ENCODE measurements at regions not wholly inside any gene's neighbourhood (a gene's known extent, or its start where the extent isn't known, plus 50 kb on each side); places are given as distances from the start of the nearest gene placed in this dataset.

DNA sequence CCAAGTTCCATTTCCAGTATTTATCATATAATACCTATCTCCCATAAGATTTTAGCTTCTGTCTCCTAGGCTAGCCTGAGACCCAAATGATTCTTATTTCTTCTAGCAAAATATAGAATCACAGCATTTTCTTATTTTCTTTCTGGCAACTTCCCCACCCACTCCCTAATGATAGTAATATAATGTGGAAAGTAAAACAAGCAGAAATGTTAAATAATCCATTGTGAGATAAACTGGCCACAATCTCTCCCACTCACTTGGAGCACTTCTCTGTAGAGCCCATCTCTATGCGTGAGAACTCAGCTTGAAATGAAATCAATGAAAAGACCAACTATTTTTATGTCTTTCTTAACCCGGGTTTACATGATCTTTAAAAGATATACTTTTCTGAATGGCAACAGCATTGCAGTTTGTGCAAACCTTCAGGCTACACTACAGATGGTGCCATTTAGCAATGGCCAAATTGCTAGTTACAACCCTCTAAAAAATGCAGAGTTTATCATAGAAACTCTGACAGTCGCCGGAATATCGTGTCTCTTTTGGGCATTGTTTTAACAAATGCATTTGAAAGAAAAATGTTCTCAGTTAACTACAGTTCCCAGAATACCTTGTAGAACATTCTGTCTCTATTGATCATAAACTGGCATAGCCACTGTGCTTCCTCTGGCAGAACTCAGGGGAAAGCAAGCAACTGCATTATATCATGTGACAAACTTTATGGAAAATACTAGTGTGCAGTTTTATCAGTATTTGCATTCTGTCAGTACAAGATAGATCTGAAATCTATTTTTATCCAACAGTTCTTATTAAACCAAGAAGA, 1407.4 kb upstream of the ZEB2 start:
- no peak overlapping the region for H3K4me2 ChIP-seq (ENCODE audit: low read length)
- no peak overlapping the region for H3K4me3 ChIP-seq (ENCODE audit: low read length)
- H3K27me3 ChIP-seq (ENCODE audit: control insufficient read depth, insufficient read depth, low read length) = no peaks in the 10 kb centered on the region
- no peaks in the 10 kb centered on the region for H3K9me3 ChIP-seq (replicated peaks; ENCODE audit: low read length)
- no peak overlapping the region for H3K9ac ChIP-seq (ENCODE audit: low read depth, low read length)
- no peaks in the 10 kb centered on the region for H3K4me1 ChIP-seq (ENCODE audit: control insufficient read depth, insufficient read depth, low read length)
- no peaks in the 10 kb centered on the region for H3K36me3 ChIP-seq (ENCODE audit: insufficient read depth, low read length)

DNA sequence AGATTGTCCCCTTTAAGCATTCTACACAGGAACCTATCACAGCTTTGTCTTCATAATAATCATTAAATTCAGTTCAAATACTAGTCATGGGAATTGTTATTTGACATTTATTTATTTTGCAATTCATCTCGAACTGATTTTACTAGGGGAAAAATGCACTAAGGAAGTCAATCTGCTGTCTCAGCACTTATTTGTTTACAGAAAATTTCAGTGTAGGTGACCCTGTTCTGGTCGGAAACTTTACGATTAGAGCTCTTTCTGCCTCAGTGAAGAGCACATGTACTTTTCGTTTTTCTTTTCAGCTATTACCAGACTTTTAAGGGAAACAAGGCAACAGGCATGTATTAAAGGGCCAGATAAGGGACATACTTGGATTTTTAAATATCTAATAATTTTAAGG, 1405.7 kb upstream of the ZEB2 start:
- no peak overlapping the region for H3K4me3 ChIP-seq (ENCODE audit: low read length)
- H3K36me3 ChIP-seq (ENCODE audit: insufficient read depth, low read length) = no peaks in the 10 kb centered on the region
- no peak overlapping the region for H3K9ac ChIP-seq (ENCODE audit: low read depth, low read length)
- H3K27me3 ChIP-seq (ENCODE audit: control insufficient read depth, insufficient read depth, low read length) = no peaks in the 10 kb centered on the region
- no peaks in the 10 kb centered on the region for H3K9me3 ChIP-seq (replicated peaks; ENCODE audit: low read length)
- no peak overlapping the region for H3K4me2 ChIP-seq (ENCODE audit: low read length)
- no peaks in the 10 kb centered on the region for H3K4me1 ChIP-seq (ENCODE audit: control insufficient read depth, insufficient read depth, low read length)

- Histone ChIP-seq H3K36me3 (ENCODE audit: insufficient read depth, low read length) (no peaks in the 10 kb centered on the region), H3K4me2 (ENCODE audit: low read length) (no peak overlapping the region), H3K4me1 (ENCODE audit: control insufficient read depth, insufficient read depth, low read length) (no peaks in the 10 kb centered on the region), H3K27me3 (ENCODE audit: control insufficient read depth, insufficient read depth, low read length) (no peaks in the 10 kb centered on the region), H3K9ac (ENCODE audit: low read depth, low read length) (no peak overlapping the region), H3K9me3 (replicated peaks; ENCODE audit: low read length) (no peaks in the 10 kb centered on the region), H3K4me3 (ENCODE audit: low read length) (no peak overlapping the region)
These were observed 1399.6 kb upstream of the ZEB2 start for GRCh38 chr2:145919477-145919876.

DNA sequence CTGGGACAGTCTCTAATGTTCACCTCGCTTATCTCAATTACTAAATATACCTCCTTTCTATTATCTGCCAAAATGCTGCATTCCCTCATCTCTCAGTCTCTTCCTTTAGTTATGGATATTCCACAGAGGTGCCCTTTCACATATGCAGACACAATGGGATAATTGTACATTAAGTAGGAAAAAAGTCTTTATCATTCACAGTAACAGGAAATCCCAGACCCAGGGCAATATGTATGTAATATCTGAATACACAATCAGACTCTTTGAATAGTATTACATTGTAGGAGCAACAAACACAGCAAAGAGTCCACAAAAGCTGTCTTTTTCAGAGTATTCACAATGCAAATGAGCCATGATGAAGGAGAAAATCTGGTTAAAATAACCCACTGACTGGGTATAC, 1399.0 kb upstream of the ZEB2 start:
- Histone ChIP-seq H3K4me2 (ENCODE audit: low read length) (no peak overlapping the region), H3K4me3 (ENCODE audit: low read length) (no peak overlapping the region), H3K9me3 (replicated peaks; ENCODE audit: low read length) (no peaks in the 10 kb centered on the region), H3K9ac (ENCODE audit: low read depth, low read length) (no peak overlapping the region), H3K27me3 (ENCODE audit: control insufficient read depth, insufficient read depth, low read length) (no peaks in the 10 kb centered on the region), H3K4me1 (ENCODE audit: control insufficient read depth, insufficient read depth, low read length) (no peaks in the 10 kb centered on the region), H3K36me3 (ENCODE audit: insufficient read depth, low read length) (no peaks in the 10 kb centered on the region)

DNA sequence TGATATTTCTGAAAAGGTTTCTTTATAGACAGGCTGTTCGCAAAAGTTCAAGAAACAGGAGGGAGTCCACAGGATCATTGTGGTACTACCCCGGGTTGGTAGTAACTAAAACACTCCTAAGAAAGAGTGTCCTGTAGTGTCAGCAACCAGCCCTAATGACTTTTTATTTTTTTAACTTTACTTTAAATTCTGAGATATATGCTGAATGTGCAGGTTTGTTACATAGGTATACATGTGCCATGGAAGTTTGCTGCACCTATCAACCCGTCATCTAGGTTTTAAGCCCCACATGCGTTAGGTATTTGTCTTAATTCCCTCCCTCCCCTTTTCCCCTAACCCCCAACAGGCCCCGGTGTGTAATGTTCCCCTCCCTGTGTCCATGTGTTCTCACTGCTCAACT, 1396.9 kb upstream of the ZEB2 start:
- Histone ChIP-seq H3K4me2 (ENCODE audit: low read length) (no peak overlapping the region), H3K36me3 (ENCODE audit: insufficient read depth, low read length) (no peaks in the 10 kb centered on the region), H3K9ac (ENCODE audit: low read depth, low read length) (no peak overlapping the region), H3K4me1 (ENCODE audit: control insufficient read depth, insufficient read depth, low read length) (no peaks in the 10 kb centered on the region), H3K4me3 (ENCODE audit: low read length) (no peak overlapping the region), H3K9me3 (replicated peaks; ENCODE audit: low read length) (no peaks in the 10 kb centered on the region), H3K27me3 (ENCODE audit: control insufficient read depth, insufficient read depth, low read length) (no peaks in the 10 kb centered on the region)

GRCh38 chr2:145914716-145915115, 1394.8 kb upstream of the ZEB2 start:
- Histone ChIP-seq H3K36me3 (ENCODE audit: insufficient read depth, low read length) (no peaks in the 10 kb centered on the region), H3K4me3 (ENCODE audit: low read length) (no peak overlapping the region), H3K27me3 (ENCODE audit: control insufficient read depth, insufficient read depth, low read length) (no peaks in the 10 kb centered on the region), H3K4me2 (ENCODE audit: low read length) (no peak overlapping the region), H3K9ac (ENCODE audit: low read depth, low read length) (no peak overlapping the region), H3K4me1 (ENCODE audit: control insufficient read depth, insufficient read depth, low read length) (no peaks in the 10 kb centered on the region), H3K9me3 (replicated peaks; ENCODE audit: low read length) (no peaks in the 10 kb centered on the region)

DNA sequence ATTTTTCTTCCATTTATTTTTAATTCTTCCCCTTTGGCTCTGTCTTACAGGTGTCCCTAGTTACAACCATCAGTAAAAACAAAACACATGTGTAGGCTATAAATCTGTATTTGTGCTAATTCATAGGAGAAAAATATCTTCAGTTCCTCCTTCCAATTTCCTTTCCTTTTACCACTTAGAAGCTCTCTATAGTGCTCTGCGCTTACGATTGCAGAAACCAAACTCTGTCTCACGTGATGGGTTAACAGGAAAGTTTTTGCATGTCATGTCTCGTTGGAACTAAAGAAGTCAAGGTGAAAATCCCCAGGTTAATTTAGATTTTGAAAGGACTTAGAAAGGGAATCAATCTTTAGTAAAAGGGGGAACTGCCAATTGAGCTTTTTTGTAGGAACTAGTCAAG, 1390.5 kb upstream of the ZEB2 start:
- no peak overlapping the region for H3K9ac ChIP-seq (ENCODE audit: low read depth, low read length)
- no peak overlapping the region for H3K4me3 ChIP-seq (ENCODE audit: low read length)
- H3K27me3 ChIP-seq (ENCODE audit: control insufficient read depth, insufficient read depth, low read length) = no peaks in the 10 kb centered on the region

GRCh38 chr2:145909766-145910165, 1389.8 kb upstream of the ZEB2 start:
- H3K4me2 ChIP-seq (ENCODE audit: low read length) = no peak overlapping the region
- H3K9ac ChIP-seq (ENCODE audit: low read depth, low read length) = no peak overlapping the region
- H3K4me1 ChIP-seq (ENCODE audit: control insufficient read depth, insufficient read depth, low read length) = no peaks in the 10 kb centered on the region
- H3K27me3 ChIP-seq (ENCODE audit: control insufficient read depth, insufficient read depth, low read length) = no peaks in the 10 kb centered on the region
- no peak overlapping the region for H3K4me3 ChIP-seq (ENCODE audit: low read length)
- no peaks in the 10 kb centered on the region for H3K9me3 ChIP-seq (replicated peaks; ENCODE audit: low read length)
- no peaks in the 10 kb centered on the region for H3K36me3 ChIP-seq (ENCODE audit: insufficient read depth, low read length)

More for the DNA sequence above, 1390.5 kb upstream of the ZEB2 start:
- Histone ChIP-seq H3K4me2 (ENCODE audit: low read length) (no peak overlapping the region), H3K4me1 (ENCODE audit: control insufficient read depth, insufficient read depth, low read length) (no peaks in the 10 kb centered on the region), H3K36me3 (ENCODE audit: insufficient read depth, low read length) (no peaks in the 10 kb centered on the region), H3K9me3 (replicated peaks; ENCODE audit: low read length) (no peaks in the 10 kb centered on the region)

GRCh38 chr2:145909175-145909755, 1389.3 kb upstream of the ZEB2 start:
- Histone ChIP-seq H3K4me1 (ENCODE audit: control insufficient read depth, insufficient read depth, low read length) (no peaks in the 10 kb centered on the region), H3K27me3 (ENCODE audit: control insufficient read depth, insufficient read depth, low read length) (no peaks in the 10 kb centered on the region), H3K9me3 (replicated peaks; ENCODE audit: low read length) (no peaks in the 10 kb centered on the region), H3K4me2 (ENCODE audit: low read length) (no peak overlapping the region), H3K36me3 (ENCODE audit: insufficient read depth, low read length) (no peaks in the 10 kb centered on the region), H3K4me3 (ENCODE audit: low read length) (no peak overlapping the region), H3K9ac (ENCODE audit: low read depth, low read length) (no peak overlapping the region)

DNA sequence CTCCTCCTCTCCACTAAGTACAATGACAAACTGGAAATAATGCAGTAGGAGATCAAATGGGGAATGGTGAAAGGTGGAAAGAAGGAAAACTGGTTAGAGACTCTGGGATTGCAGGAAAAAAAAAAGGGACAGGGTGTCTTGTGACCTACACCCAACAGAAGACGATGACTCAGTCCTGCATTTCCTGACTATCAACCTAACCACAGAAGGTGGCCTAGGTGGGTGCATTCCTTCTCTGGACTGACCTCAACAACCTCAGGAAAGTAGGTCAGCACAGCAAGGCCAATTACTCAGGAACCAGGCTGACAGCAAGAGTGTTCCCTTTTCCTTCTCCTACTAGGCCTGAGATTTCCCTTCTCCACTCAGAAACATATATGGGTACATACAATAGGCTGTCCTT, 1386.4 kb upstream of the ZEB2 start:
- Histone ChIP-seq H3K9ac (ENCODE audit: low read depth, low read length) (no peak overlapping the region), H3K4me2 (ENCODE audit: low read length) (no peak overlapping the region), H3K36me3 (ENCODE audit: insufficient read depth, low read length) (no peaks in the 10 kb centered on the region), H3K9me3 (replicated peaks; ENCODE audit: low read length) (no peaks in the 10 kb centered on the region), H3K4me3 (ENCODE audit: low read length) (no peak overlapping the region), H3K27me3 (ENCODE audit: control insufficient read depth, insufficient read depth, low read length) (no peaks in the 10 kb centered on the region), H3K4me1 (ENCODE audit: control insufficient read depth, insufficient read depth, low read length) (no peaks in the 10 kb centered on the region)

- no peak overlapping the region for H3K9ac ChIP-seq (ENCODE audit: low read depth, low read length)
- no peak overlapping the region for H3K4me3 ChIP-seq (ENCODE audit: low read length)
- H3K4me1 ChIP-seq (ENCODE audit: control insufficient read depth, insufficient read depth, low read length) = no peaks in the 10 kb centered on the region
- no peaks in the 10 kb centered on the region for H3K27me3 ChIP-seq (ENCODE audit: control insufficient read depth, insufficient read depth, low read length)
- H3K4me2 ChIP-seq (ENCODE audit: low read length) = no peak overlapping the region
- H3K36me3 ChIP-seq (ENCODE audit: insufficient read depth, low read length) = no peaks in the 10 kb centered on the region
- no peaks in the 10 kb centered on the region for H3K9me3 ChIP-seq (replicated peaks; ENCODE audit: low read length)
These were observed 1385.5 kb upstream of the ZEB2 start for GRCh38 chr2:145905371-145905770.

DNA sequence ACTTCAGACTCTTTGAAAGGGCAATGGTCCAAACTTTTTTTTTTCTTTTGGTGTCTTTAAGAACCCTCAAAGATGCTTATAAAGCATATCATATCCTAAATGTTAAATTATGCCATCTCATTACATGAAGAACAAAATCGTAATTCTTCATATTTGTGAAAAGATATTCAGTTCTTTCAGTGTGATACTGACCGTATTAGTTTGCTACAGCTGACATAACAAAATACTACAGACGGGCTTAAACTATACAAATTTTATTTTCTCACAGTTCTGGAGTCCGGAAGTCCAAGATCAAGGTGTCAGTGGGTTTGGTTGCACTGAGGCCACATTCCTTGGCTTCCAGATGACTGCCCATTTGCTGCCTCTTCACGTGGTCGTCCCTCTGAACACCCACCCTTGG, 1377.2 kb upstream of the ZEB2 start:
- Histone ChIP-seq H3K4me1 (ENCODE audit: control insufficient read depth, insufficient read depth, low read length) (no peaks in the 10 kb centered on the region), H3K9ac (ENCODE audit: low read depth, low read length) (no peak overlapping the region), H3K9me3 (replicated peaks; ENCODE audit: low read length) (no peaks in the 10 kb centered on the region), H3K4me2 (ENCODE audit: low read length) (no peak overlapping the region), H3K27me3 (ENCODE audit: control insufficient read depth, insufficient read depth, low read length) (no peaks in the 10 kb centered on the region), H3K36me3 (ENCODE audit: insufficient read depth, low read length) (no peaks in the 10 kb centered on the region), H3K4me3 (ENCODE audit: low read length) (no peak overlapping the region)

All from skeletal muscle satellite cell (primary cell).